GM10266 (cell line): ENCODE measurements at regions not wholly inside any gene's neighbourhood (a gene's known extent, or its start where the extent isn't known, plus 50 kb on each side); places are given as distances from the start of the nearest gene placed in this dataset.
"Not testable (repeated sequence)": the region's sequence is repeated elsewhere in the genome, so short reads cannot be mapped to it uniquely, and the experiment has no call there.

Experiments
- DNase-seq: peaks from one replicate; pipeline ENCODE4 v3.0.0; 2012; ENCODE audit errors: extremely low spot score
- TF ChIP-seq, protein P1 (sequence below): IDR thresholded peaks from 2 replicates; pipeline ENCODE4 v1.5.1; 2012; ENCODE audit warnings: mild to moderate bottlenecking, low read depth; ENCODE audit not compliant: control insufficient read depth, insufficient read depth; ENCODE audit errors: missing control alignments

- TF ChIP-seq, protein P1, sequence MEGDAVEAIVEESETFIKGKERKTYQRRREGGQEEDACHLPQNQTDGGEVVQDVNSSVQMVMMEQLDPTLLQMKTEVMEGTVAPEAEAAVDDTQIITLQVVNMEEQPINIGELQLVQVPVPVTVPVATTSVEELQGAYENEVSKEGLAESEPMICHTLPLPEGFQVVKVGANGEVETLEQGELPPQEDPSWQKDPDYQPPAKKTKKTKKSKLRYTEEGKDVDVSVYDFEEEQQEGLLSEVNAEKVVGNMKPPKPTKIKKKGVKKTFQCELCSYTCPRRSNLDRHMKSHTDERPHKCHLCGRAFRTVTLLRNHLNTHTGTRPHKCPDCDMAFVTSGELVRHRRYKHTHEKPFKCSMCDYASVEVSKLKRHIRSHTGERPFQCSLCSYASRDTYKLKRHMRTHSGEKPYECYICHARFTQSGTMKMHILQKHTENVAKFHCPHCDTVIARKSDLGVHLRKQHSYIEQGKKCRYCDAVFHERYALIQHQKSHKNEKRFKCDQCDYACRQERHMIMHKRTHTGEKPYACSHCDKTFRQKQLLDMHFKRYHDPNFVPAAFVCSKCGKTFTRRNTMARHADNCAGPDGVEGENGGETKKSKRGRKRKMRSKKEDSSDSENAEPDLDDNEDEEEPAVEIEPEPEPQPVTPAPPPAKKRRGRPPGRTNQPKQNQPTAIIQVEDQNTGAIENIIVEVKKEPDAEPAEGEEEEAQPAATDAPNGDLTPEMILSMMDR: no peak
- DNase-seq: no peak
Measured at GRCh38 chr6:144664947-144665346, 379.8 kb downstream of the UTRN start.

- TF ChIP-seq, protein P1: no peak
- no peak for DNase-seq
Measured at GRCh38 chr6:144665932-144666450, 380.9 kb downstream of the UTRN start.

DNA sequence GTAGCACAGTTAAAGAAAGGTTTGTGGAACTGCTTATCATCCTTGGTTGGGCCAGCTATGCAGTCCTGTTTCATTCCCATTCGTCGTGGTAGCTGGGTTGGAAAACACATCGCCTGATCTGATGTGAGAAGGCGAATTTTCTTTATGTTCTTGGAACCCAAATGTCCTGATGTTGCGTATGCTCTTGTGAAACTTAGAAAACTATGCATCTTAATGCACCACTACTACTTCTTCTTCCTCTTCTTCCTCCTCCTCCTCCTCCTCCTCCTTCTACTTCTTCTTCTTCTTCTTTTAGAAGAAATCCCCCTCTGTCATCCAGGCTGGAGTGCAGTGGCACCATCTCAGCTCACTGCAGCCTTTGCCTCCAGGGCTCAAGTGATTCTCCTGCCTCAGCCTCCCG, 381.6 kb downstream of the UTRN start:
- TF ChIP-seq, protein P1: no peak
- DNase-seq: no peak

DNA sequence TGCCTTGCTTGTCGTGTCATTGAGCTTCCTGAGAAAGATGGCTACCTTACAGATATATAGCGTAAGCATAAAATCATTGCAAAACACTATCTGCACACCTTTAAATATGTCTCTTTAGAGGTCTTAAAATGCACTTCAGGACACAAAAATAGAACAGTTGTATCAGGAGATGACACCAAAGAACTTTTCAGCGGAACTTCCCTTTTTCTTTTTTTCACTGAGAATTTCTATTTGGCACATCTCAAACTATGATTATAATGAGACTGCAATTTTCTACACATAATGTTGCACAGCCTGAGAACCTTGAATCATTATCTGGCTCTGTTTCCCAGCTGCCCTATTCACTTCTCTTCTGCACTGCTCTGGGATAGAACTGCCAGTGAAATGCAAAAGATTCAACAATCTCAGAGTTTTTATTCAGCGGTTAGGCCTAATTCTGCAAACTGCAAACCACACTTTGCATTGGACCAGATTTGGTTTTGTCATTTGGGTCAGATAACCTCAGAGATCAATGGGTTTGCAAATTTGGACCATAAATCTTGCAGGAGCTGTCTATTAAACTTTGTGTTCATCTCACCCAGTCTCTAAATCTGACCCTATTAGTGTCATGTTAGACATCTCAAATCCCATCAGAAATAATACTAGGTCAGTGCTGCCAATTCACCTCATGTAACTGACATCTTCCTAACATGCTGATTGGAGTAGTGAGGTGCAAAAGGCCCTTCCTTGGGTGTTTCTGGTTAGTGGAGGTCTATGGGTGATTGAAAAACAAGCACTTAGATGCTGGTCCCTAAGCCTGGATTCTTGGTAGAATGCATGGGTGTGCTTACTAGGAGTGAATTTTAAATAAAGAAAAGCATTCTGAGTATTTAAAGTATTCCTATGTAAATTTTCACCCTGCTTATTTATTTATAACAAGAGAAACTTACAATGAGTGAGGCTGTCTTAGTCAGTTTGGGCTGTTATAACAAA, 382.7 kb downstream of the UTRN start:
- no peak for DNase-seq
- TF ChIP-seq, protein P1: no peak

DNA sequence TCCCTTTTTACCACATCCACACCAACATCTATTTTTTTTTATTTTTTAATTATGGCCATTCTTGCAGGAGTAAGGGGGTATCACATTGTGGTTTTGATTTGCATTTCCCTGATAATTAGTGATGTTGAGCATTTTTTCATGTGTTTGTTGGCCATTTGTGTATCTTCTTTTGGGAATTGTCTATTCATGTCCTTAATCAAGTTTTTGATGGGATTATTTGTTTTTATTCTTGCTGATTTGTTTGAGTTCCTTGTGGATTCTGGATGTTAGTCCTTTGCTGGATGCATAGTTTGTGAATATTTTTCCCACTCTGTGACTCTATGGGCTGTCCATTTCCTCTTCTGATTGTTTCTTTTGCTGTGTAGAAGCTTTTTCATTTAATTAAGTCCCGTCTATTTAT, 385.1 kb downstream of the UTRN start:
- not testable (repeated sequence) for DNase-seq

GRCh38 chr6:144673807-144674206, 388.7 kb downstream of the UTRN start:
- TF ChIP-seq, protein P1: no peak
- DNase-seq: no peak

DNA sequence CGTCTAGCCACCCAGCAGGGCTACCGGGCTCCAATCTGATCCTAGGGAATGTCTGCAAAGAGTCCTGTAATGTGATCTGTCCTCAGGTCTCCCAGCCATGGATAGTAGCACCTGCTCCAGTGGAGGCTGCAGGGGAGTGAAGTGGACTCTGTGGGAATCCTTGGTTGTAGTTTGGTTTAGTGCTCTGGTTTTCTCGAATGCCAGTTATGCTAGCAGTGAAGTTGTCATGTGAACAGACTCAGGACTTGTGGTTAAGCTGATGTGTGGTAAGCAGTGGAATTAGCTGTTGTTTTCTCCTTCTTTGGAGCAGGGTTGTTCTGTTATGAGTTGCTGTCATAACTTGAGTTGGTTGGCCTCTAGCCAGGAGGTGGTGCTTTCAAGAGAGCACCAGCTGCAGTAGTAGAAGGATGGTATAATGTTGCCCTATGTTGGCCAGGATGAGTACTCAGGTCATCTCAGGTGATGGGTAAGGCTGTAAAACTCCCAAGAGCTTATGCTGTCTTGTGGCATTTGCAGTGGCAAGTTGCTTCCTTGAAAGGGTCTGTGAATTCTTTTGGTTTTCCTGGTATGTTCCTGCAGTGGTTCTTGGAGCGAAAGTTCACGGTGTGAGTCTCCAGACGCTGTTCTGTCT, 390.2 kb downstream of the UTRN start:
- DNase-seq: no peak
- TF ChIP-seq, protein P1: no peak

DNA sequence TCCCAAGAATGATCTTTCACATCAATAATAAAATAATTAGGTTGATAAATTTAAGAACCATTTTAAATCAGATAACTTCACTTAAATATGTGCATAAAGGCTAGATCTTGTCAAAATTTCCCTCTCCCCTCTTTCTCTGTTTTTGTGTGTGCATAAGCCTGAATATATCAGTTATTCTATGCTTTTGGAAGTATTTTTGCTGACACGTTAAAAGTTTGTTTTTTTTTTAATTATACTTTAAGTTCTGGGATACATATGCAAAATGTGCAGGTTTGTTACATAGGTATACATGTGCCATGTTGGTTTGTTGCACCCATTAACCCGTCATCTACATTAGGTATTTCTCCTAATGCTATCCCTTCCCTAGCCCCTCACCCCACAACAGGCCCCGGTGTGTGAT, 391.2 kb downstream of the UTRN start:
- not testable (repeated sequence) for DNase-seq

DNA sequence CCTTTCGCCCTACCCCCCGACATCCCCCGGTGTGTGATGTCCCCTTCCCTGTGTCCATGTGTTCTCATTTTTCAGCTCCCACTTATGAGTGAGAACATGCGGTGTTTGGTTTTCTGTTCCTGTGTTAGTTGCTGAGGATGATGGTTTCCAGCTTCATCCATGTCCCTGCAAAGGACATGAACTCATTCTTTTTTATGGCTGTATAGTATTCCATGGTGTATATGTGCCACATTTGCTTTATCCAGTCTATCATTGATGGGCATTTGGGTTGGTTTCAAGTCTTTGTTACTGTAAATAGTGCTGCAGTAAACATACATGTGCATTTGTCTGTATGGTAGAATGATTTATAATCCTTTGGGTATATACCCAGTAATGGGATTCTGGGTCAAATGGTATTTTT, 392.1 kb downstream of the UTRN start:
- not testable (repeated sequence) for DNase-seq
